ENCODE measurements at regions not wholly inside any gene's neighbourhood (a gene's known extent, or its start where the extent isn't known, plus 50 kb on each side); places are given as distances from the start of the nearest gene placed in this dataset.
A peak's percentile ranks its signal among the peaks of the same experiment; 100 is the strongest.

GRCh38 chr9:87086221-87086818 is 139.0 kb upstream of the GAS1 start:
- no peak for DNase-seq

GRCh38 chr9:87087197-87087596 is 139.9 kb upstream of the GAS1 start:
- no peak for DNase-seq

GRCh38 chr9:87088192-87088591 is 140.9 kb upstream of the GAS1 start:
- DNase-seq: no peak

GRCh38 chr9:87088621-87089365 is 141.5 kb upstream of the GAS1 start:
- no peak for DNase-seq

- no peak for DNase-seq
Observed at GRCh38 chr9:87089506-87089905, 142.2 kb upstream of the GAS1 start.

GRCh38 chr9:87089929-87090328 is 142.6 kb upstream of the GAS1 start:
- no peak for DNase-seq

GRCh38 chr9:87093777-87094176 is 146.5 kb upstream of the GAS1 start:
- DNase-seq: no peak

GRCh38 chr9:87095951-87096350 is 148.6 kb upstream of the GAS1 start:
- DNase-seq: no peak

- no peak for DNase-seq
Observed at GRCh38 chr9:87096506-87096905, 149.2 kb upstream of the GAS1 start.

GRCh38 chr9:87097238-87097637 is 149.9 kb upstream of the GAS1 start:
- no peak for DNase-seq

GRCh38 chr9:87099407-87099806 is 152.1 kb upstream of the GAS1 start:
- DNase-seq: no peak

- no peak for DNase-seq
Observed at GRCh38 chr9:87100001-87100400, 152.7 kb upstream of the GAS1 start.

- no peak for DNase-seq
Observed at GRCh38 chr9:87102126-87102525, 154.8 kb upstream of the GAS1 start.

GRCh38 chr9:87107072-87107471 is 159.8 kb upstream of the GAS1 start:
- DNase-seq: no peak

- peak; percentile 29 for DNase-seq
Observed at GRCh38 chr9:87108661-87109060, 161.4 kb upstream of the GAS1 start.

- DNase-seq: no peak
Observed at GRCh38 chr9:87109231-87109631, 161.9 kb upstream of the GAS1 start.

- no peak for DNase-seq
Observed at GRCh38 chr9:87109851-87110250, 162.5 kb upstream of the GAS1 start.

- no peak for DNase-seq
Observed at GRCh38 chr9:87111010-87111409, 163.7 kb upstream of the GAS1 start.

- DNase-seq: no peak
Observed at GRCh38 chr9:87112656-87113055, 165.3 kb upstream of the GAS1 start.

- no peak for DNase-seq
Observed at GRCh38 chr9:87113874-87114273, 166.6 kb upstream of the GAS1 start.

GRCh38 chr9:87115785-87116184 is 168.5 kb upstream of the GAS1 start:
- DNase-seq: no peak

- DNase-seq: no peak
Observed at GRCh38 chr9:87116492-87116891, 169.2 kb upstream of the GAS1 start.

GRCh38 chr9:87118594-87118993 is 171.3 kb upstream of the GAS1 start:
- DNase-seq: no peak

GRCh38 chr9:87119328-87119881 is 172.1 kb upstream of the GAS1 start:
- DNase-seq: peak; percentile 47

GRCh38 chr9:87120610-87121009 is 173.3 kb upstream of the GAS1 start:
- DNase-seq: no peak
